HG03575 (cell line): ENCODE measurements at regions not wholly inside any gene's neighbourhood (a gene's known extent, or its start where the extent isn't known, plus 50 kb on each side); places are given as distances from the start of the nearest gene placed in this dataset.

ENCODE experiments used
- ATAC-seq: cut with Tn5 transposase; IDR thresholded peaks from one replicate; pipeline ENCODE4 v1.9.1; 2021; ENCODE audit not compliant: unreplicated experiment, insufficient number of reproducible peaks, low FRiP score; ENCODE audit errors: extremely low read depth

GRCh38 chr3:23735535-23736326 is 70.0 kb upstream of the UBE2E1 start:
- no peak for ATAC-seq

DNA sequence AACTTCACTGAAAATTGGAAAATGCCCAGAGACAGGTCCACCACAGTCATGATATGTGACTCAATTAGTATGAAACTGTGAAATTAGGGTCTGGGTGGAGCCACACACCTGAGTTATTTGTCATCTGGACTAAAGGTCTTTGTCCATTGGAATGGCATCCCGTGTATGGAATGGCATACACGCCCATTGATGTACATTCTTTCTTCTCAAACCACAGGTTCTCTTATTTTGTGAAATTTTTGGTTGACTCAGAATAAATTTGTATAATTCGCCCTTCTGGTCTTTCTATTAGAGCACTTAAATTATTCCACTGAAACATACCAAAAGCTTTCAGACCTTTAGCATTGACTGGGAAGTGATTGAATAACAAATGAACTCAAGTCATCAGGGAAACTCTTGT is 66.8 kb upstream of the UBE2E1 start:
- no peak for ATAC-seq

- ATAC-seq, result no peak
Measured at GRCh38 chr3:23739536-23739935, 66.2 kb upstream of the UBE2E1 start.

- ATAC-seq, result peak; percentile 55
Measured at GRCh38 chr3:23740517-23740965, 65.2 kb upstream of the UBE2E1 start.

DNA sequence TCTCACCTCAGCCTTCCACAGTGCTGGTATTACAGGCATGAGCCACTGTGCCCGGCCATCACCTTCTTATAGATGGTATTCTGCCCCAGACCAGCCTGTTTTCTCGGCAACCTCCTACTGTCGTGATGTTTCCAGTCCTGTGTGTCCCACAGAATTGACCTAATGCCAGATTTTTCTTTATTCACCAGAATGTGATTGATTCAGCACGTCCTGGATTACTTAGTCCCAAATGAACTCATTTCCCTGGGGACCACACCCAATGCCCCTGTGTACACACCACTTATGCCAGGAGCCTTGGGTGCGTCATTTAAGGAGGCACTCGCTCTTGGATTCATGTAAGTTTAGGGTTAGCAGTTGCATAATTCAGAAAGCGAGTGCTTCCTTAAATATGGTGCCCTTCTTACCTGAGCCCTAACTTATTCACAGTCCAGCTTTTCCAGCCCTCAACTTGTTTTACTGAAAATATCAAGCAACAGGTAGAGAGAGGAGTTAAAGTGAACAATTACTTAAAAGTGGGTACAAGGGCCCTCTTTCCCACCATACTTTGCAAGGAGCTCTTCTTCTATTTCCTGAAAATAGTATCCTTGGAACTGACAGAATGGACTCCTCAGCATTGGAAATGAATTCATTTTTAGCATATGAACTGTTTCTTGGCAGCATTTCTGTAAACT is 64.6 kb upstream of the UBE2E1 start:
- no peak for ATAC-seq

DNA sequence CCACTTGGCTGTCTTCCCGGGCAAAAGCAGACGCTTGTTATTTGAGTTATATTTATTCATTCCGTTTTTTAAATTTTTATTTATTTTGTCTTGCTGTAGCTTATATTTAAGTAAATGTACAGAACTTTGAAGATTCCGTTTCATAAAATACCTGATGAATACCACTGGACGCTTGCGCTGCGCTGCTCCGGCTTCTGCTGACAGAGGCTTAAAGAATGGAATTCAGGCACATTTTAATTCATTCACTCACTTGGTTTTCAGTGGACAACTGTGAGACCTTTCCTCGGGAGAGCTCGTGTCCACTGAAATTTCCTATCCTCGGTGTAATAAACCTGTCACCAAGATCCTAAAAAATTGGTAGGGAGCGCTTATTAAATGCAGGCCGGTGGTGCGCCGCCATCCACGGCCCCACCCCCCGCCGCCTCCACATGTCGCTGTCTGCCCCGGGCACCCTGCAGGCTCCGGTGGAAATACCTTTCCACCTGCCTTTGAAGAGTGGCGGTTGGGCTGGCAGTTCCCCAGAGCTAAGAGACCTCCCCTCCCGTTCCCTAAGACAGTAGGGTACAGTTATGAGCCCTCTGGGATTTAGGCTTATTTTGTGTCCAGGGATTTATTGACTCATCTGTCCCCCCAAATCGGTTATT is 62.5 kb upstream of the UBE2E1 start:
- ATAC-seq, result no peak

GRCh38 chr3:23746441-23746840 is 59.3 kb upstream of the UBE2E1 start:
- ATAC-seq, result no peak

GRCh38 chr3:23747841-23748240 is 57.9 kb upstream of the UBE2E1 start:
- ATAC-seq, result no peak

- ATAC-seq, result no peak
Measured at GRCh38 chr3:23748398-23749110, 57.2 kb upstream of the UBE2E1 start.

DNA sequence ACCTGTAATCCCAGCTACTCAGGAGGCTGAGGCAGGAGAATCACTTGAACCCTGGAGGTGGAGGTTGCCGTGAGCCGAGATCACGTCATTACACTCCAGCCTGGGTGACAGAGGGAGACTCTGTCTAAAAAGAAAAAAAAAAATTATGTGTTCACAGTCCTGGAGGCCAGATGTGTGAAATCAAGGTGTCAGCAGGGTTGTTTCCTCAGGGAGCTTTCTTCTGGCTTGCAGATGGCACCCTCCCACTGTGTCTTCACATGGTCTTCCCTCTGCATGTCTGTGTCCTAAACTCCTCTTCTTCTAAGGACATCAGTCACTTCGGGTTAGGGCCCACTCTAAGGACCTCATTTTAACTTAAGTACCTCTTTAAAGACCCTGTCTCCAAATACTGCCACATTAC is 56.1 kb upstream of the UBE2E1 start:
- no peak for ATAC-seq

- no peak for ATAC-seq
Measured at GRCh38 chr3:23750573-23751210, 55.1 kb upstream of the UBE2E1 start.

- ATAC-seq, result no peak
Measured at GRCh38 chr3:23751212-23751723, 54.5 kb upstream of the UBE2E1 start.

DNA sequence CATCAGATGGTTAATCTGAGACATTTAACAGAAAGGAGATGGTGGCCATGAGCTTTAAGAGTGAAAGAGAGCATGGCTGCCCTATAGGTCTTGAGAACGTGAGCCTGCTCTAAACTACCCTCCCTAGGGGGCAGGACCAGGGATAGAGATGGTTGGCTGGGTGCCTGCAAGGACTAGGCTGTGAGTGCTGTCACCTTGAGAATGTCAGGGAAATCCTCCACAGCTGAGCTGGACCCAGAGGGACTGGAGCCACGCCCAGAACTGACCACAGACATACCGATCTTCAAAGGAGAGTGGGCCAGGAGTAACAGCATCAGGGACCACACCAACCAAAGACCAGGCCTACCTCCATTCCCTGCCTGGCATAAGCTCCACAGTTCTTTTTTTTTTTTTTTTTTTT is 53.6 kb upstream of the UBE2E1 start:
- ATAC-seq, result no peak

DNA sequence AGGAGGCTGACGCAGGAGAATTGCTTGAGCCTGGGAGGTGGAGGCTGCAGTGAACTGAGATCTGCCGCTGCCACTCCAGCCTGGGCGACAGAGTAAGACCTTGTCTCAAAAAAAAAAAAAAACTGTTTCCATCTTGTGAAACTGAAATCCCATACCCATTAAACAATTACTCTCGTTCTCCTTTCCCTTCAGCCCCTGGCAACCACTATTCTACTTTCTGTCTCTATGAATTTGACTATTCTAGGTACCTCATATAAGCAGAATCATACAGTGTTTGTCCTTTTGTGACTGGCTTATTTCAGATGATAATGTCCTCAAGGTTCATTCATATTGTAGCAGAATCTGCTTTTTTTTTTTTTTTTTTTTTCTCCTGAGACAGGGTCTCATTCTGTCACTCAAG is 51.5 kb upstream of the UBE2E1 start:
- no peak for ATAC-seq
